ENCODE measurements at regions not wholly inside any gene's neighbourhood (a gene's known extent, or its start where the extent isn't known, plus 50 kb on each side); places are given as distances from the start of the nearest gene placed in this dataset.

DNA sequence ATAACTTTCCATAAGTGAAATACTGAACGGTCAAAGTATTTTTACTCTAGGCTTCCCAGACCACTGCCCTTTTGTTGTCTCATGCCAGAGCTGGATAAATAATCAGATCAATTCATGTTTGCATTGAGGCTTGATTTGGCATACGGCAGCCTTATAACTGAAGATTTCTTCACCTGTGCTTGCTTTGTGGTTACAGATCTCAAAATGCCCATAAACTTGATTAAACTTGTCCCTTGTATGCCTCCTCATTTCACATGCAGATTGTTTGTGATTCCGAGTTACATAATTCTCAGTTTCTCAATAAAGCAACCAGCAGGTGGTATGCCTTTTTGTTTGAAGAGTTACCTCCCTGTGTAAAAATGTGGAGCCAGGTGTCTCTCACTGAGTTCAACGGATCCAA is 211.4 kb upstream of the LRIG1 start:
- H3K27me3 Mint-ChIP-seq (ENCODE audit: low read depth), result peaks cover 7% of the 10 kb centered on the region
- H3K9me3 Mint-ChIP-seq, result no peaks in the 10 kb centered on the region
- no peaks in the 10 kb centered on the region for H3K36me3 Mint-ChIP-seq (ENCODE audit: insufficient read depth)
- no peak overlapping the region for H3K4me3 Mint-ChIP-seq
- DNase-seq (no peak), ATAC-seq (no peak)
- H3K4me1 Mint-ChIP-seq (ENCODE audit: low read depth), result no peaks in the 10 kb centered on the region

DNA sequence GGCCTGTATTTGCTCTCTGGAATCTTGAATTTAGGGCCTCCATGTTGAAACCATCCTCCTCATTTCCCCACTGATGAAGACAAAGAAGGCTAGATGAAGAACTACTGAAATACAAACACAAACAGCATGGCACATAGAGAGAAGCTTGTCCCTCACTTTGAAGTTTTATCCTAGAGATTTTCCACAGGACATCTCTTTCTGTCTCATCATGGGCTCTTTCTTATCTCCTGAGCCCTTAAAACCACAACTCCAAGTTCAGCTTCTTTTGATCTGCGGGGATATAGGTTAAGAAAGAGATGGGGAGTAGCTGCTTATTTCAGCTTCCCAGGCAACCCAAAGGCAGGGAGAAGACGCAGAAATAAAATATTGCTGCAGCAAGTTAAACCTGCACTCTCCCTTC is 213.1 kb upstream of the LRIG1 start:
- DNase-seq, result no peak
- ATAC-seq, result no peak
- no peaks in the 10 kb centered on the region for H3K9me3 Mint-ChIP-seq
- no peaks in the 10 kb centered on the region for H3K4me1 Mint-ChIP-seq (ENCODE audit: low read depth)
- peaks cover 7% of the 10 kb centered on the region for H3K27me3 Mint-ChIP-seq (ENCODE audit: low read depth)
- H3K36me3 Mint-ChIP-seq (ENCODE audit: insufficient read depth), result no peaks in the 10 kb centered on the region
- no peak overlapping the region for H3K4me3 Mint-ChIP-seq

DNA sequence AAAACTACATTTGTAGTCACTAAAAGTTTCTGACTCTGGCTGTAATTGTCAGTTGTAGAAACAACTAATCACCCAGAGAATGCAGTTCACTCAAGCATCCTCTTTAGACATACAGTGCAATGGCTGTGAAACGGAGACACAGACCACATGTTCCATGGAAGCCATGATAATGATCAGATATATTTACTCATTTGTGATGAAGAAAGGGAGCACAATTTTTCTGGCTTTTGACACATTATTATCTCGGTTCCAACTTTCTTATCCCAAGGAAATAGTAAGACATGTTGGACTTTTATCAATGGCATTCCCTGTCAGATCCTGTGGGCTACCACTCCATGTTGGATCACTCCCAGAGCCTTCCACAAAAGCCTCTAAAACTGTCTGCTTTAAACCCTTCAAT is 215.0 kb upstream of the LRIG1 start:
- no peak for ATAC-seq

DNA sequence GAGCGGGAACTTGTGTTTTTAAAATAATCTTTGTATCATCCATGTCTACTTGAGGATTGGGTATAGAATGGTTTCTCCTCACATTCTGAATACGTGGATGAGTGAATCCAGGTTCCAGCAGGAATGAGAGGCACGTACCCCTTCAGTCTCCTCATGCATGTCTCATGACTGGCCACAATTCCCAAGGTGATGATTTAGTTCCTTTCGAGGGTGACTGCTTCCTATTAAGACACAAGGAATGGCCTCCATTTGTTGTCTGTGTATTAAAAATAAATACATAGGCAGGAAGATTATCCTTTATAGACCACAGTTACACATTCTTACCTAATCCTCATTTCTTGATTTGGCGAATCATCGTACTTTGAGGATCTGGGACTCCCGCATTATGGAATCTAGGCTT is 217.0 kb upstream of the LRIG1 start:
- ATAC-seq (no peak), DNase-seq (no peak)
- Mint-ChIP-seq H3K27me3 (ENCODE audit: low read depth) (no peaks in the 10 kb centered on the region), H3K4me1 (ENCODE audit: low read depth) (no peaks in the 10 kb centered on the region), H3K4me3 (no peak overlapping the region), H3K36me3 (ENCODE audit: insufficient read depth) (no peaks in the 10 kb centered on the region), H3K9me3 (no peaks in the 10 kb centered on the region)

More for the DNA sequence above, 215.0 kb upstream of the LRIG1 start:
- no peaks in the 10 kb centered on the region for H3K9me3 Mint-ChIP-seq
- DNase-seq, result no peak
- no peak overlapping the region for H3K4me3 Mint-ChIP-seq
- no peaks in the 10 kb centered on the region for H3K4me1 Mint-ChIP-seq (ENCODE audit: low read depth)
- H3K36me3 Mint-ChIP-seq (ENCODE audit: insufficient read depth), result no peaks in the 10 kb centered on the region
- no peaks in the 10 kb centered on the region for H3K27me3 Mint-ChIP-seq (ENCODE audit: low read depth)

DNA sequence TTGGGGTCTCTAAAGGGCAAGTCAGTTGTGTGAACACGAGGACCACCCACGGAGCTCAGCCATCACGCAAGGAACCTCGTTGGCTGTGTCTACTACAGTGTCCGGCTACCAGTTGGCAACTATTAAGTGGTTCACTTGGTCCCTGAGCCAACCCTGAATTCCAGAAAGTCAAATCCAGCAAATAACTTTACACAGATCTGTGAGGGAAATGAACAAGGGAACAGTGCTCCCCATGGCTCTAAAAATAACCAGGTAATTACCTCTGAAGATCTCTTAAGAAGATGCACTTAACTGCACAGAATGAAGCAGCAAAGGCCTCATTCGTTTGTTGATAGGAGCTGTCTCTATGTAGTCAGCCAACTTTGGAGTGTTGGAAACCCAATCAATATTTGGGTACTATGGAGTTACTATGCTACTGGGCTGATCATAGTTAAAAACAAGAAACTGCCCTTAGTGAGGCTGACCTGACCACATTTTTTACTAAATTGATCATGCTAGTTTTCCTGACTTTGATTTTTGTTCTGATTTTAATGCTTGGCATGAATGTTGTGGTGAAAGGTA is 219.1 kb upstream of the LRIG1 start:
- Mint-ChIP-seq H3K36me3 (ENCODE audit: insufficient read depth) (no peaks in the 10 kb centered on the region), H3K4me1 (ENCODE audit: low read depth) (no peaks in the 10 kb centered on the region), H3K27me3 (ENCODE audit: low read depth) (peaks cover 4% of the 10 kb centered on the region), H3K9me3 (no peaks in the 10 kb centered on the region), H3K4me3 (no peak overlapping the region)
- DNase-seq (no peak), ATAC-seq (no peak)

DNA sequence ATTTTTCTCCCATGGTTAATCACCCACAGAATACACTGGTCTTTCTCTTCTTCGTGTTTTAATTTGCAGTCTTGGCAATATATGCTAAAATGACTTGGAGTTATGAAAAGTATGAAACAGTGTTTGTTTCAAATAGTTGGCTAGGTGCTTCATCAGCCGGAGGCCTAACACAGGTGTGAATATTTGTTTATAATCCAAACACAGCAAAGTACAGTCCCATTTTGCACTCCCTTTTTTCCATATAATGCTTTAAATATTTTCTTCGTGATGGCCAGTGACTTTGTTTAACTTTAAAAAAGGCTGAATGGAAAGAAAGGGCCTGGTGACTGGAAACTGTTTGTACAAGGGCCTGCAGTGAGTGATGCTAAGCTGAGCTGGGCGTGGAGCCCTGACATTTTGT is 219.7 kb upstream of the LRIG1 start:
- H3K4me3 Mint-ChIP-seq, result no peak overlapping the region
- no peak for ATAC-seq
- H3K4me1 Mint-ChIP-seq (ENCODE audit: low read depth), result no peaks in the 10 kb centered on the region
- no peaks in the 10 kb centered on the region for H3K36me3 Mint-ChIP-seq (ENCODE audit: insufficient read depth)
- no peak for DNase-seq
- H3K27me3 Mint-ChIP-seq (ENCODE audit: low read depth), result peaks cover 4% of the 10 kb centered on the region
- H3K9me3 Mint-ChIP-seq, result no peaks in the 10 kb centered on the region

DNA sequence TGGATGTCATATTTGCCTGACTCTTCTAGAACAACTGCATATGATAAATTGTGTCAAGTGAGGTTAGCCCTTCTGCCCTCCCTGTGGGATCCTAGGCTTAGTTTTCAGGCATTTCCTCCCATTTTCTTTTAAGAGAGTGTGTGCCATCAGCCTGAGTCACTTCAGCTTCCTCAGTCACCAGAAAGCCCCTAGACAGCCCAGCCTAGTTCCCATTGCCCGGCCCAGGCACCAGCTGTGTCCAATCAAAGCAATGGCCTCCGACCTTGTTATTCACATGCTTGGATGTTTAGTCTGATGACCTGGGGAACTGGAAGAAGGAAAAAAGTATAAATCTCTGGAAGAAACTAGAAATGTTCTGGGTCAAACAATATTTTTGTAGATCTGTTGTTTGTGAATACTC is 221.9 kb upstream of the LRIG1 start:
- Mint-ChIP-seq H3K27me3 (ENCODE audit: low read depth) (peaks cover 4% of the 10 kb centered on the region), H3K9me3 (no peaks in the 10 kb centered on the region), H3K4me3 (no peak overlapping the region), H3K4me1 (ENCODE audit: low read depth) (no peaks in the 10 kb centered on the region), H3K36me3 (ENCODE audit: insufficient read depth) (no peaks in the 10 kb centered on the region)
- no peak for ATAC-seq
- no peak for DNase-seq

DNA sequence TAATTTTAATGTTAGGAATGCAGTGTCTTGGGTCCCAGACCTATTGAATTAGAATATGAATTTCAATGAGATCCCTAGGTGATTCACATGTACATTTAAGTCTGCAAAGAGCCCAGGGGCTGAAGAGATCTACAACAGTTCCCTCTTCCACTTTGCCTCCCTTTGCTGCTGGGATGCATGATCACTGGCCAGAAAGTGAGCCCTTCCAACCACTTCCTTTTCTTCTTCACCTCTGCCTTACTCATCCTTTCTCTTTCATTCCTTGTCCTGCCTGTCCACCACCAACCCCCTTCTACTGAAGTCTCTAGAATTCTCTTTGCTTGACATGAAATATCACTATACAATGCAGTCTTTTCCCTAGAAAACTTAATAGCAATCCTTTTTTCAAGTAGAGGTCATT is 222.4 kb upstream of the LRIG1 start:
- ATAC-seq, result no peak
- H3K4me1 Mint-ChIP-seq (ENCODE audit: low read depth), result no peaks in the 10 kb centered on the region

DNA sequence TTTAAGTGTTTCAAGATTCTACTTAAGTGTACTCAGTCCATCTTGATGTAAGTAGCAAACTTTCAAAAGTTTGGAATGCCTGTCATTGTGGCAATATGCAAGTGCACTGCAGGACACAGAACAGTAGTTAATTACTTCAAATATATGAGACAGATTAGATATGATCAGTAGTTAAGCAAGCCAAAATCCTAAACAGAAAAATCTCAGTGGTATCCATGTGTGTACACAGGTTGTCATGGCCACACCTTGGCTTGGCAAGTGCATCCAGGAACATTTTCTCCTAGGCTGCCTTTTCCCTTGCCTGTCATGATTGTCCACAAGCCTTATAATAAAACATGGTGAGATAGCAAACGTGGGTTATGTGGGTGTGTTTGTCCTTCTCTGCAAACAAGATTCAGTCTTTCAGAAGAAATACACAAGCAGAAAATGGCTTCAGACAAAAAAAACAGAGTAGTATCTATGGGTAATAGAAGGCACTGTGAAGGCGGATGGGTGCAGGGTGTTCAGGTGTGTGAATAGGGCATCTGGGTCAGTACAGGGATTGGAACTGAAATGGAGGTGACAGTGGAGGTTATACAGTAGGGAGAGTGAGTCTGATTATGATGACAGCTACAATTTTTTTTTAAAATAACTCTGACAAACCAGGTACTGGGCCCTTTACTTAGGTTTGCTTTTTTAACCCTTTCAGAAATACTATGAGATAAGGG is 229.0 kb upstream of the LRIG1 start:
- Mint-ChIP-seq H3K4me1 (ENCODE audit: low read depth) (no peaks in the 10 kb centered on the region), H3K36me3 (ENCODE audit: insufficient read depth) (no peaks in the 10 kb centered on the region), H3K4me3 (no peak overlapping the region), H3K9me3 (no peaks in the 10 kb centered on the region), H3K27me3 (ENCODE audit: low read depth) (no peaks in the 10 kb centered on the region)
- no peak for ATAC-seq
- DNase-seq, result no peak

More for the DNA sequence above, 222.4 kb upstream of the LRIG1 start:
- no peak for DNase-seq
- Mint-ChIP-seq H3K4me3 (no peak overlapping the region), H3K36me3 (ENCODE audit: insufficient read depth) (no peaks in the 10 kb centered on the region), H3K9me3 (no peaks in the 10 kb centered on the region), H3K27me3 (ENCODE audit: low read depth) (peaks cover 4% of the 10 kb centered on the region)

DNA sequence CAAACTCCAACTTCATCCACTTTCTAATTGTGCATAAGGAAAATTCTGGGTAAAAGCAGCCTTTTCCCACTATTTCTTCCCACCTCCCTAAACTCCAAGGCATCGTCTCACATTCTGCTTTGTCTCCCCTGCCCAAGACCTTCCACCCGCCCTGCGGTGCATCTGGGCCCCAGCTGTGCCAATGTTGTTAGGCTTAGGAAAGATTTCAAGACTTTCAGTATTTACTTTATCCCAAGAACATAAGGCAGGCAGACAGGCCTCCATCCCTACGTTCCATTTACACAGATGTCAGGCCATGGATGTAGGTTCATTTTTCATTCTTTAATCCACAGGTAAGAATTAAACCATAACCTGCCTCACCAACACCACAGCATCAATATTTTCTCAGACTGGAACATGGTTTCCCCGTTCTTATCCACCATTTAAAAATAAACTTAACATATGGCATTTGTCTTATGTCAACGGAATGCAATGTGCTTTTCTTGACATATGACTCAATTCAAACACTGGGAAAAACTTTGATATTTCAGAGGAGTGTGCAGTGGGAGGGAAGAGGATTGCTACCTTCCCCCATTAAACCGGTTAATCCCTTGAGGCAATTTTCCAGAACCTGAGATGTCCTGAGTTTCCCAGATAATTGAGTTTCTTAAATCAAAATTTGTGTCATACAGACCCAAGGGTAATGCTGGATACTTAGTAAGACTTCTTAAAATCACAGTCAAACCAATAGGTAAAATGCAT is 238.0 kb upstream of the LRIG1 start:
- no peak for ATAC-seq
- no peaks in the 10 kb centered on the region for H3K4me1 Mint-ChIP-seq (ENCODE audit: low read depth)
- DNase-seq, result no peak
- H3K9me3 Mint-ChIP-seq, result no peaks in the 10 kb centered on the region
- no peak overlapping the region for H3K4me3 Mint-ChIP-seq
- H3K27me3 Mint-ChIP-seq (ENCODE audit: low read depth), result peaks cover 2% of the 10 kb centered on the region
- H3K36me3 Mint-ChIP-seq (ENCODE audit: insufficient read depth), result no peaks in the 10 kb centered on the region

DNA sequence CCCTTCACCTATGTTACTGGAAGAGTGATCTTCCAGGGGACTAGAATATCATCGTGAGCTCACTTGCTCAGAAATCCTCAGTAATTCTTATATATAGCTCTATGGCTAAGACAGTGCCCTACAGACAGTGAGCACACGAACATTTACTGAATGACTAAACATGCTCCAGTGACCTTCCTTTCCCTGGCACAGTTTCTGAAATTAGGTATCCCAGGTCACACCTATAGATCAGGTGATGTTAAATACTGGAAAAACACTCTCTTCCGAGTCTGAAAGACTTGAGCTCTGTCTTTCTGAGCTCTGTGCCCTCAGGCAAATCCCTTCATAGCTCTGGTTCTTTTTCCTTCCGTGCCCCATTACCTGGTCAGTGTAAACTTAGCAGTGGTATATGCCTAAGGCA is 239.4 kb upstream of the LRIG1 start:
- peaks cover 2% of the 10 kb centered on the region for H3K27me3 Mint-ChIP-seq (ENCODE audit: low read depth)
- H3K4me1 Mint-ChIP-seq (ENCODE audit: low read depth), result no peaks in the 10 kb centered on the region
- no peak for DNase-seq
- ATAC-seq, result no peak
- H3K36me3 Mint-ChIP-seq (ENCODE audit: insufficient read depth), result no peaks in the 10 kb centered on the region
- H3K9me3 Mint-ChIP-seq, result no peaks in the 10 kb centered on the region
- H3K4me3 Mint-ChIP-seq, result no peak overlapping the region

DNA sequence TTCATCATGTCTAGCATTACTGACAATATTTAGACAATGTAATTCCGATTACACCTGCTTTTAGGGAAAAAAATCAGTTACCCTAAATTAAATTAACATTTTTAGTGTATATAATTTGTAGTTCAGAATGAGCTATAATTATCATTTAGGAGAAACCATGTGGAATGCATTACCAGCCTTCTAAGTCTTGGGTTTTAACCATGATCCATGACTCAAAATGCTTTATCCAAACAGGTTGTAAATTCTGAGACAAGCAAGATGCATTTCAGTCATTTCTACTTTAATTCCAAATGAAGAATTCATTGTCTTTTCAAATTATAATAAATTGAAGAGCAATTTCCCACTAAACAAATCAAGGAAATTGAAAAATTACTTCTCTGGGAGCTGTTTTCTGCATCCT is 243.7 kb upstream of the LRIG1 start:
- H3K4me1 Mint-ChIP-seq (ENCODE audit: low read depth), result no peaks in the 10 kb centered on the region
- H3K9me3 Mint-ChIP-seq, result no peaks in the 10 kb centered on the region
- ATAC-seq (no peak), DNase-seq (no peak)
- H3K4me3 Mint-ChIP-seq, result no peak overlapping the region
- H3K36me3 Mint-ChIP-seq (ENCODE audit: insufficient read depth), result no peaks in the 10 kb centered on the region
- H3K27me3 Mint-ChIP-seq (ENCODE audit: low read depth), result peaks cover 5% of the 10 kb centered on the region

DNA sequence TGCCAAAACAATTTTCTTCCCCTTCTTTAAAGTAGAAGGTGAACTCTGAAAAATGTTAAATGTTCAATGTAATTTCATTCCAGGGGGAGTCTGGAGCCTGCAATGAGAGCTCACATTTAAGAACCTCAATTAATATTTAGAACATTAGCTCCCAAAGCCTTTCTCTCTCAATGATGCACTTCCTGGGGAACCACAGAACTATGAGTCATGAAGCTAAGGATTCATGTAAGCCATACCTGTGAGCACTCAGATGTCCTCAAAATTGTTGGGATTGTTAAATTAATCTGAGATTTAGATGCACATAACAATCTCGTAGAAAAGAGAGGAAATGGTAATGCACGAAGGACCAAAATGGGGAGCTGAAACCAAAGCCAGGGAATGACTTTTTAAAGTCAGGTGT is 244.2 kb upstream of the LRIG1 start:
- H3K4me3 Mint-ChIP-seq, result no peak overlapping the region
- no peak for DNase-seq

DNA sequence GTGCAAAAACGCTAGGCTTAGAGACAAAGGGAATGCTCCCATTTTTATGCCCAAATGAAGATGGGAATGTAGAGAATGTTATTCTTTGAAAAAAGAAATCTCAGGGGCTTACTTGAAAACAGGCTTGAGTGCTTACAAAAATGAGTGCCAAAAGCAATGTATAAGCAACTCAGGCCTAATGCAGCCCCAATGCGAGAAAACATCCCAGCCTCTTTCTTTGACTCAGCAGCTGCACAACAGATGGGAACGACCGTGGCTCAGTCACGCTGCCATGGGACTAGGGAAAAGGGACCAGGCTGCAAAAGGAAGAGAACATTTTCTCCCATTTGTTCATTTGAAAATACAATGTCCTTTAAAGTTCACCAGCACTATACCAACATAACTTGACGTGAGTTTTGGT is 246.4 kb upstream of the LRIG1 start:
- no peak overlapping the region for H3K4me3 Mint-ChIP-seq
- no peaks in the 10 kb centered on the region for H3K9me3 Mint-ChIP-seq
- ATAC-seq (no peak), DNase-seq (no peak)
- peaks cover 5% of the 10 kb centered on the region for H3K27me3 Mint-ChIP-seq (ENCODE audit: low read depth)
- H3K36me3 Mint-ChIP-seq (ENCODE audit: insufficient read depth), result no peaks in the 10 kb centered on the region
- H3K4me1 Mint-ChIP-seq (ENCODE audit: low read depth), result no peaks in the 10 kb centered on the region

More for the DNA sequence above, 244.2 kb upstream of the LRIG1 start:
- no peaks in the 10 kb centered on the region for H3K9me3 Mint-ChIP-seq
- H3K4me1 Mint-ChIP-seq (ENCODE audit: low read depth), result no peaks in the 10 kb centered on the region
- peaks cover 5% of the 10 kb centered on the region for H3K27me3 Mint-ChIP-seq (ENCODE audit: low read depth)
- H3K36me3 Mint-ChIP-seq (ENCODE audit: insufficient read depth), result no peaks in the 10 kb centered on the region
- ATAC-seq, result no peak

DNA sequence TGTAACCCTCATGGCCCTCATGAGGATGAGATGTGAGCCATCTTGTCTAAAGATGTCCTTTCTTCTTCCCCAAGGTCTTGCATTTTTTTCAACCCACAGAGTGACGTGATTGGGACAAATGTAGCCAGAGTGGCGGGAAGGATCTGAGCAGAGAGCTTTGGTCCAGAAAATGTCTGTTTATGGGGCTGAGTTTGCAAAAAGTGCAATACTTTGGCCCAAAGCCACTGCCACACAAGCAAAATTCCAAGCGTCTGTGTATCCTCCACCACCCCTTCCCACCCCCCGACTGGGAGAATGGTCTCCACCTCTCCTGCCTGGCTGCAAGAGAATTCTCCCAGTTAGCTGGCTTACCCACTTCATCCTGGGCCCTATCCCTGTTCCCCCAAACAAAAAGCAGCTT is 246.9 kb upstream of the LRIG1 start:
- H3K36me3 Mint-ChIP-seq (ENCODE audit: insufficient read depth), result no peaks in the 10 kb centered on the region

More for the DNA sequence above, 246.9 kb upstream of the LRIG1 start:
- DNase-seq, result no peak
- H3K27me3 Mint-ChIP-seq (ENCODE audit: low read depth), result peaks cover 5% of the 10 kb centered on the region
- no peaks in the 10 kb centered on the region for H3K9me3 Mint-ChIP-seq
- H3K4me3 Mint-ChIP-seq, result no peak overlapping the region
- no peaks in the 10 kb centered on the region for H3K4me1 Mint-ChIP-seq (ENCODE audit: low read depth)
- no peak for ATAC-seq
